Type B pancreatic cell (in vitro differentiated cells): ENCODE measurements at regions not wholly inside any gene's neighbourhood (a gene's known extent, or its start where the extent isn't known, plus 50 kb on each side); places are given as distances from the start of the nearest gene placed in this dataset.

Experiments used
- DNase-seq: peaks from one replicate; pipeline ENCODE4 v3.0.0; 2021; ENCODE audit warnings: mixed read lengths; ENCODE audit not compliant: unreplicated experiment; ENCODE audit errors: extremely low spot score
- H3K27ac Mint-ChIP-seq: 2 replicates; pipeline ENCODE4 v1.8.0; 2021; ENCODE audit warnings: mild to moderate bottlenecking, mixed read lengths
- H3K27me3 Mint-ChIP-seq: 2 replicates; pipeline ENCODE4 v1.8.0; 2021; ENCODE audit warnings: mixed read lengths
- H3K36me3 Mint-ChIP-seq: 2 replicates; pipeline ENCODE4 v1.8.0; 2021; ENCODE audit warnings: mixed read lengths
- H3K4me1 Mint-ChIP-seq: one replicate; pipeline ENCODE4 v1.8.0; 2021; ENCODE audit warnings: mixed read lengths; ENCODE audit not compliant: unreplicated experiment
- H3K4me3 Mint-ChIP-seq: 2 replicates; pipeline ENCODE4 v1.8.0; 2021; ENCODE audit warnings: mild to moderate bottlenecking, mixed read lengths
- H3K9me3 Mint-ChIP-seq: 2 replicates; pipeline ENCODE4 v1.8.0; 2021; ENCODE audit warnings: mixed read lengths
- TF ChIP-seq, protein P1 (sequence below): fragments of 200-600 bp; sonication (generic); conservative IDR thresholded peaks from 2 replicates; pipeline ENCODE4 v1.5.0; 2021; ENCODE audit warnings: antibody characterized with exemption, mild to moderate bottlenecking

DNA sequence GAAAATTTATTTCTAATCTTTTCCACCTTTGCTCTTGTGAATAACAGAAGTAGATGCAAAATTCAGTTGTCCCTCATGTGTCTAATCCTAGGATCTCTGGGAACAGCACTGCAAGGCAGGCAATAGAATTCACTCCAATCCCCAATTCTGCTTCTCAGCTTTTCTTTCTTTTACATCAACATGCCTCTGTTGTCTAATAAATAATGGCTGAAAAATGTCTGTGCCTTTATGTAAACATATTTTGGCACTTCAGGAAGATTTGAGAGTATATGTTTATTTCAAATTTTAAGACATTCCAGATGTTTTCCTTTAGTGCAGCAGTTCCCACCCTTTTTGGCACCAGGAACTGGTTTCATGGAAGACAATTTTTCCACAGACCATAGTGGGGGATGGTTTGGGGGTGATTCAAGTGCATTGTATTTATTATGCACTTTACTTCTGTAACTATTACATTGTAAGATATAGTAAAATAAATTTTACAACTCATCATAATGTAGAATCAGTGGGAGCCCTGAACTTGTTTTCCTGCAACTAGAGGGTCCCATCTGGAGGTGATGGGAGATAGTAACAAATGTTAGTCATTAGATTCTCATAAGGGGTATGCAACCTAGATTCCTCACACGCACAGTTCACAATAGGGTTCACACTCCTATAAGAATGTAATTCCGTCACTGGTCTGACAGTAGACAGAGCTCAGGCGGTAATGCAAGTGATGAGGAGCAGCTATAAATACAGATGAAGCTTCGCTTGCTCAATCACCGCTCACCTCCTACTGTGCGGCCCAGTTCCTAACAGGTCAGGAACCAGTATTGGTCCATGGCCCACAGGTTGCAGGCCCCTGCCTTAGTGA is 590.3 kb upstream of the CNTNAP5 start:
- H3K36me3 Mint-ChIP-seq, result no peaks in the 10 kb centered on the region
- H3K27ac Mint-ChIP-seq, result no peak overlapping the region
- H3K27me3 Mint-ChIP-seq, result no peaks in the 10 kb centered on the region
- H3K9me3 Mint-ChIP-seq, result no peaks in the 10 kb centered on the region
- TF ChIP-seq, protein P1, sequence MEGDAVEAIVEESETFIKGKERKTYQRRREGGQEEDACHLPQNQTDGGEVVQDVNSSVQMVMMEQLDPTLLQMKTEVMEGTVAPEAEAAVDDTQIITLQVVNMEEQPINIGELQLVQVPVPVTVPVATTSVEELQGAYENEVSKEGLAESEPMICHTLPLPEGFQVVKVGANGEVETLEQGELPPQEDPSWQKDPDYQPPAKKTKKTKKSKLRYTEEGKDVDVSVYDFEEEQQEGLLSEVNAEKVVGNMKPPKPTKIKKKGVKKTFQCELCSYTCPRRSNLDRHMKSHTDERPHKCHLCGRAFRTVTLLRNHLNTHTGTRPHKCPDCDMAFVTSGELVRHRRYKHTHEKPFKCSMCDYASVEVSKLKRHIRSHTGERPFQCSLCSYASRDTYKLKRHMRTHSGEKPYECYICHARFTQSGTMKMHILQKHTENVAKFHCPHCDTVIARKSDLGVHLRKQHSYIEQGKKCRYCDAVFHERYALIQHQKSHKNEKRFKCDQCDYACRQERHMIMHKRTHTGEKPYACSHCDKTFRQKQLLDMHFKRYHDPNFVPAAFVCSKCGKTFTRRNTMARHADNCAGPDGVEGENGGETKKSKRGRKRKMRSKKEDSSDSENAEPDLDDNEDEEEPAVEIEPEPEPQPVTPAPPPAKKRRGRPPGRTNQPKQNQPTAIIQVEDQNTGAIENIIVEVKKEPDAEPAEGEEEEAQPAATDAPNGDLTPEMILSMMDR, result no peak
- peaks cover 8% of the 10 kb centered on the region for H3K4me1 Mint-ChIP-seq
- DNase-seq, result no peak
- no peak overlapping the region for H3K4me3 Mint-ChIP-seq

DNA sequence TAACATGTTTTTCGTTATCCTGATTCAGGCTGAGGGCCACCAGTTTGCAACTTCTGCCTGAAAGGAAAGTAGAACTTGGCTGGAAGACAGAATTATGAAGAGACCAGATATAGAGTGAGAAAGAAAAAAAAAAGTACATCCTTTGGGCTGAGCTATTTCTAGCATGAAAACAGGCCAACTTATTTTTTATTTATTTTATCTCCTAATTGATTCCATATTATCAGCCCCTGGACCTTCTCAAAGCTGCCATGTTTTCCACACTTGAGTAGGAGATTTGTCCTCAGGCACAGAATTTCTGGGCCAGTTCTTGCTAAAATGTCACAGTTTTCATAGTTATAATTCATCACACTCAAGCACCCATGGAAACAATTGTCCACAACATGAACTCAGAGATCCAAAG is 586.8 kb upstream of the CNTNAP5 start:
- Mint-ChIP-seq H3K4me1 (peaks cover 8% of the 10 kb centered on the region), H3K27me3 (no peaks in the 10 kb centered on the region), H3K36me3 (no peaks in the 10 kb centered on the region), H3K27ac (no peak overlapping the region), H3K9me3 (peaks cover 3% of the 10 kb centered on the region), H3K4me3 (no peak overlapping the region)
- TF ChIP-seq, protein P1, result no peak
- DNase-seq, result no peak

DNA sequence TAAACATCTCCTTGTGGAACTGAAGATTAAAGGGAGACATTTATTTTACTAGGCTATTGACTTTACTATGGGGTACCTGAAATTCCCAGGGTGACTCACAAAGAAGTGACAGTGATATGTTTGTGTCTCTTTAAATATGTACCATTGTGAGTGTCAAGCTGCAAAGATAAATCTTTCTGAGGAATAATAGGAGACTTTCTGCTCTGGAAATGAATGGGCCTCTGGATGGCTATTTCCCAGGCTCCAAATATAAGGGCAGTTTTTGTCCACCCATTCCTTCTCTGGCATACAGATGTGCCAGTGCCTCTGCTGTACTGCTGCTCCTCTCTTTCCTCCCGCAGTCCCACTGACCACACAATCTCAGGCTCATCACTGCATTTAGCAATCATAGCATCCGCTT is 586.4 kb upstream of the CNTNAP5 start:
- no peak overlapping the region for H3K4me3 Mint-ChIP-seq
- H3K27ac Mint-ChIP-seq, result no peak overlapping the region
- H3K4me1 Mint-ChIP-seq, result peaks cover 8% of the 10 kb centered on the region
- TF ChIP-seq, protein P1, result no peak
- DNase-seq, result no peak
- no peaks in the 10 kb centered on the region for H3K27me3 Mint-ChIP-seq
- no peaks in the 10 kb centered on the region for H3K36me3 Mint-ChIP-seq
- H3K9me3 Mint-ChIP-seq, result peaks cover 3% of the 10 kb centered on the region

DNA sequence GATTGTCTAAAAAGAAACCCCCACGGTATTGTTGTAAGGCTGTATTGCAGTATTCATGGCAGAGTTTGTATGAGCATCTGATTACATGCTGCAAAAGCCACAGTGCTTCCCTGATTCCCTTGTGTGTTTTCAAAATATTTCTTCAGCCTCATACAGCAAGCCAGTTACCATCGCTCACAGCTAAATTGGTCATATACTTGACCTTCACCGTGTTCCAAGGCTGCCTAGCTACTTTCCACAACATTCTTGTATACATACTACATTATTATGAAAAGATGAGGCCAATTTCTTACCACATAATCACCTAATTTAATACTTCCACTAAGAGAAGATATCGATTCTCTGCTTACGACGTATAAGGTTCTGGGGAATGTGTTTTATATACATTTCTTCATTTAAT is 576.3 kb upstream of the CNTNAP5 start:
- Mint-ChIP-seq H3K4me1 (no peaks in the 10 kb centered on the region), H3K4me3 (no peak overlapping the region), H3K9me3 (no peaks in the 10 kb centered on the region), H3K36me3 (no peaks in the 10 kb centered on the region), H3K27ac (no peak overlapping the region), H3K27me3 (no peaks in the 10 kb centered on the region)
- DNase-seq, result no peak
- TF ChIP-seq, protein P1, result no peak

DNA sequence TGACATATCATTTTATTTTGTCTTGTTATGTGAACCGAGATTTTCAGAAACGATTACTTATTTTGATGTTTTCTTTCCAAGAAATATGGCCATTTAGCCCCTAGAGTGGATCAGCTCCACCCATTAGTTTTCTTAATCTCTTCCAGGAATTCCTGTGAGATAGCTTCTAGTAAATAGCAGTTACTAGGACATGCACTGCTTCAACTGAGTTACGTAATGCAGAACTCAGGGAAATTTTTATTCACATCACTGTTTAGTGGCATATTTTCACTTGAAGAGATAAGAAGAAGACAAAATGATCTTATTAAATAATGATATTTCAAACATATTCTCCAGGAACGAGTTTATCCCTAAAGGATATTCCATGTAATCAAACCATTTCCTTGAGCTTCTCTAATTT is 573.5 kb upstream of the CNTNAP5 start:
- Mint-ChIP-seq H3K9me3 (no peaks in the 10 kb centered on the region), H3K27ac (no peak overlapping the region), H3K36me3 (no peaks in the 10 kb centered on the region), H3K4me3 (no peak overlapping the region), H3K27me3 (no peaks in the 10 kb centered on the region), H3K4me1 (no peaks in the 10 kb centered on the region)
- DNase-seq, result no peak
- TF ChIP-seq, protein P1, result no peak
